DMS79 treated with DMSO at 0.1 percent for 48 hours (cell line): ENCODE measurements at regions not wholly inside any gene's neighbourhood (a gene's known extent, or its start where the extent isn't known, plus 50 kb on each side); places are given as distances from the start of the nearest gene placed in this dataset.
A peak's percentile ranks its signal among the peaks of the same experiment; 100 is the strongest.

Experiments used
- DNase-seq: peaks from one replicate; lab custom pipeline; 2025; lab: John Stamatoyannopoulos, UW

GRCh38 chr2:20150110-20150706 is 74.7 kb downstream of the SDC1 start:
- no peak for DNase-seq

- no peak for DNase-seq
Measured at GRCh38 chr2:20149703-20150030, 75.3 kb downstream of the SDC1 start.

- DNase-seq, result no peak
Measured at GRCh38 chr2:20148923-20149702, 75.8 kb downstream of the SDC1 start.

GRCh38 chr2:20148426-20148922 is 76.5 kb downstream of the SDC1 start:
- DNase-seq, result no peak

- no peak for DNase-seq
Measured at GRCh38 chr2:20147351-20147750, 77.6 kb downstream of the SDC1 start.

- no peak for DNase-seq
Measured at GRCh38 chr2:20146401-20146800, 78.5 kb downstream of the SDC1 start.

GRCh38 chr2:20145497-20146193 is 79.3 kb downstream of the SDC1 start:
- DNase-seq, result no peak

GRCh38 chr2:20144861-20145260 is 80.1 kb downstream of the SDC1 start:
- no peak for DNase-seq

- DNase-seq, result no peak
Measured at GRCh38 chr2:20144196-20144595, 80.7 kb downstream of the SDC1 start.

- DNase-seq, result no peak
Measured at GRCh38 chr2:20143263-20143662, 81.7 kb downstream of the SDC1 start.

- no peak for DNase-seq
Measured at GRCh38 chr2:20141806-20142205, 83.1 kb downstream of the SDC1 start.

GRCh38 chr2:20141056-20141762 is 83.7 kb downstream of the SDC1 start:
- peak; percentile 31 for DNase-seq

- no peak for DNase-seq
Measured at GRCh38 chr2:20140321-20141055, 84.4 kb downstream of the SDC1 start.

GRCh38 chr2:20139407-20140172 is 85.3 kb downstream of the SDC1 start:
- no peak for DNase-seq

GRCh38 chr2:20138696-20139095 is 86.2 kb downstream of the SDC1 start:
- no peak for DNase-seq

GRCh38 chr2:20137884-20138283 is 86.5 kb upstream of the LAPTM4A start:
- DNase-seq, result no peak

- DNase-seq, result no peak
Measured at GRCh38 chr2:20137131-20137571, 85.7 kb upstream of the LAPTM4A start.

- DNase-seq, result no peak
Measured at GRCh38 chr2:20136149-20136548, 84.7 kb upstream of the LAPTM4A start.

- DNase-seq, result peak; percentile 16
Measured at GRCh38 chr2:20135631-20136050, 84.2 kb upstream of the LAPTM4A start.

GRCh38 chr2:20132990-20133535 is 81.6 kb upstream of the LAPTM4A start:
- DNase-seq, result no peak
